T-cell (primary cell): ENCODE measurements at regions not wholly inside any gene's neighbourhood (a gene's known extent, or its start where the extent isn't known, plus 50 kb on each side); places are given as distances from the start of the nearest gene placed in this dataset.
"Not testable (repeated sequence)": the region's sequence is repeated elsewhere in the genome, so short reads cannot be mapped to it uniquely, and the experiment has no call there.

ENCODE experiments used
- ATAC-seq, 4 experiments: fragments of 200-7000 bp in 3 of 4; fragments of 150-1000 bp in 1 of 4; cut with Tn5 transposase; replicated peaks in 1 of 4; 1 replicate in 3 of 4; 2 replicates in 1 of 4; pipeline ENCODE4 v1.10.0; 2021; ENCODE audit warnings: moderate library complexity in 3 of 4, mild to moderate bottlenecking in 2 of 4, moderate number of reproducible peaks in 1 of 4
- CTCF ChIA-PET, 2 donors: fragments of 300-600 bp; sonication (Branson Sonifier 250); formaldehyde crosslinking; loops; one replicate each; lab custom pipeline; 2022; ENCODE audit warnings: antibody characterized with exemption in 2 of 2; lab: Charles Lee
- POLR2A ChIA-PET, 2 donors: fragments of 300-600 bp; sonication (Branson Sonifier 250); formaldehyde crosslinking; loops; one replicate each; lab custom pipeline; 2022; ENCODE audit warnings: antibody characterized with exemption in 2 of 2; lab: Charles Lee
- DNase-seq, 35 experiments: peaks; one replicate each; pipeline versions ENCODE4 v3.0.0 to v3.0.0-alpha.2; 2013 to 2023
- H3K27ac ChIP-seq: one replicate; pipeline ENCODE4 v1.5.1; 2013; ENCODE audit warnings: low read length
- H3K27me3 ChIP-seq, 2 experiments: replicated peaks in 1 of 2; 1 replicate in 1 of 2; 2 replicates in 1 of 2; pipeline versions ENCODE4 v1.6.1 to v1.7.0; 2013; ENCODE audit warnings: low read length in 1 of 2, mixed read lengths in 1 of 2; ENCODE audit not compliant: control insufficient read depth in 2 of 2, insufficient read depth in 2 of 2; ENCODE audit errors: extremely low read depth in 1 of 2
- H3K36me3 ChIP-seq, 2 donors: 1 replicate in 1 of 2; 2 replicates in 1 of 2; pipeline versions ENCODE4 v1.6.1 to v1.7.0; 2013; ENCODE audit warnings: low read length in 1 of 2; ENCODE audit not compliant: control insufficient read depth in 2 of 2, insufficient read depth in 1 of 2; ENCODE audit errors: extremely low read depth in 1 of 2
- H3K4me1 ChIP-seq, 2 experiments: 1 replicate in 1 of 2; 2 replicates in 1 of 2; pipeline versions ENCODE4 v1.6.1 to v1.7.0; 2013; ENCODE audit warnings: low read length in 2 of 2, mixed read lengths in 1 of 2; ENCODE audit not compliant: insufficient read depth in 2 of 2, control insufficient read depth in 1 of 2; ENCODE audit errors: extremely low read depth in 1 of 2
- H3K4me3 ChIP-seq, 2 donors: 1 replicate in 1 of 2; 2 replicates in 1 of 2; pipeline versions ENCODE4 v1.5.1 to v1.7.0; 2013; ENCODE audit warnings: mild to moderate bottlenecking in 2 of 2, low read length in 1 of 2, moderate library complexity in 1 of 2; ENCODE audit not compliant: control insufficient read depth in 1 of 2; ENCODE audit errors: extremely low read depth in 1 of 2
- H3K9me3 ChIP-seq: 2 replicates; pipeline ENCODE4 v1.7.0; 2013
- H3K27ac Mint-ChIP-seq, 2 donors: one replicate each; pipeline ENCODE4 v1.8.0; 2020 to 2021; ENCODE audit warnings: mild to moderate bottlenecking in 2 of 2, mixed read lengths in 2 of 2
- H3K27me3 Mint-ChIP-seq, 2 donors: one replicate each; pipeline ENCODE4 v1.8.0; 2021 to 2022; ENCODE audit warnings: mixed read lengths in 2 of 2
- H3K36me3 Mint-ChIP-seq: one replicate; pipeline ENCODE4 v1.8.0; 2021; ENCODE audit warnings: mixed read lengths
- H3K4me1 Mint-ChIP-seq, 3 donors: one replicate each; pipeline ENCODE4 v1.8.0; 2020 to 2022; ENCODE audit warnings: mixed read lengths in 3 of 3, mild to moderate bottlenecking in 1 of 3
- H3K4me3 Mint-ChIP-seq, 3 donors: one replicate each; pipeline ENCODE4 v1.8.0; 2020 to 2022; ENCODE audit warnings: mild to moderate bottlenecking in 3 of 3, mixed read lengths in 3 of 3, moderate library complexity in 3 of 3
- H3K9me3 Mint-ChIP-seq, 3 donors: one replicate each; pipeline ENCODE4 v1.8.0; 2020 to 2022; ENCODE audit warnings: mixed read lengths in 3 of 3
- WGBS: methylation state at CpG from one replicate; pipeline ENCODE4 v1.1.5; 2013; ENCODE audit warnings: missing lambda C conversion rate; ENCODE audit not compliant: insufficient coverage; 5-methylcytosine and 5-hydroxymethylcytosine counted together

- Mint-ChIP-seq H3K9me3 (peaks cover 0 to 2% (median 0%) of the 10 kb centered on the region in 3 donors), H3K27me3 (peaks cover 23 to 28% of the 10 kb centered on the region in 2 donors), H3K27ac (no peak overlapping the region), H3K36me3 (no peaks in the 10 kb centered on the region), H3K4me3 (no peak overlapping the region), H3K4me1 (no peaks in the 10 kb centered on the region)
- H3K27me3 ChIP-seq: peaks cover 0 to 17% of the 10 kb centered on the region in 2 experiments
- H3K27ac ChIP-seq: no peak overlapping the region
- DNase-seq: no peak
- H3K4me3 ChIP-seq: no peak overlapping the region
- no peaks in the 10 kb centered on the region for H3K4me1 ChIP-seq
- no peaks in the 10 kb centered on the region for H3K36me3 ChIP-seq
- ChIA-PET CTCF (no interaction called here), POLR2A (no interaction called here)
- ATAC-seq: no peak
- WGBS: no CpG with 5 or more reads among the region's 3 CpGs
- no peaks in the 10 kb centered on the region for H3K9me3 ChIP-seq
Observed at GRCh38 chr19:34084396-34085145, 87.7 kb upstream of the LSM14A start.

DNA sequence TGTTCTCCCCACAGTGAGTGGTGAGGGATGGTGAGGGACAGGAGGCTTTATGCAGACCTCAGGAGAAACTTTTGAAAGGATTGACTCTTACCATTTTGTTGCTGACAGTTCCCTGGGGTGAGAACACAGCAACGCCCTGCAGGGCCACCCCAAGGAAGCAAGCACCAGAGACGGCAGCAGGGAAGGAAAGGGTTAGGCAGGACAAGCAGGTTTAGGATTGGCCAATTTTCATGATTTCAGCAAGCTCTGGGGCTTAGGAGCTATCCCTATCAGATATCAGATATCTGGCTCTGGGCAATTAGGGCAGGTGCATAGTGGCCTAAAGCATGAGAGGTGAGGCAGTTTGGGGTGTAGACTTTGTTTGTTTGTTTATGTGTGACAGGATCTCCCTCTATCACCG, 87.0 kb upstream of the LSM14A start:
- POLR2A ChIA-PET: no interaction called here

GRCh38 chr19:34088292-34088691, 84.0 kb upstream of the LSM14A start:
- H3K27ac Mint-ChIP-seq: no peak overlapping the region
- Histone ChIP-seq H3K27me3 (peaks cover 2 to 24% of the 10 kb centered on the region in 2 experiments), H3K9me3 (no peaks in the 10 kb centered on the region)

More for the DNA sequence above, 87.0 kb upstream of the LSM14A start:
- H3K4me3 ChIP-seq: no peak overlapping the region
- no peak overlapping the region for H3K27ac ChIP-seq
- CTCF ChIA-PET: no interaction called here
- H3K9me3 ChIP-seq: no peaks in the 10 kb centered on the region
- Mint-ChIP-seq H3K4me3 (no peak overlapping the region), H3K27ac (no peak overlapping the region), H3K4me1 (no peaks in the 10 kb centered on the region), H3K27me3 (peaks cover 24 to 32% of the 10 kb centered on the region in 2 donors), H3K9me3 (peaks cover 0 to 2% (median 0%) of the 10 kb centered on the region in 3 donors), H3K36me3 (no peaks in the 10 kb centered on the region)
- 58% methylated on average over 2 of the region's 3 CpGs for WGBS
- H3K27me3 ChIP-seq: peaks cover 0 to 18% of the 10 kb centered on the region in 2 experiments
- ATAC-seq (no peak), DNase-seq (no peak)
- no peaks in the 10 kb centered on the region for H3K4me1 ChIP-seq
- no peaks in the 10 kb centered on the region for H3K36me3 ChIP-seq

DNA sequence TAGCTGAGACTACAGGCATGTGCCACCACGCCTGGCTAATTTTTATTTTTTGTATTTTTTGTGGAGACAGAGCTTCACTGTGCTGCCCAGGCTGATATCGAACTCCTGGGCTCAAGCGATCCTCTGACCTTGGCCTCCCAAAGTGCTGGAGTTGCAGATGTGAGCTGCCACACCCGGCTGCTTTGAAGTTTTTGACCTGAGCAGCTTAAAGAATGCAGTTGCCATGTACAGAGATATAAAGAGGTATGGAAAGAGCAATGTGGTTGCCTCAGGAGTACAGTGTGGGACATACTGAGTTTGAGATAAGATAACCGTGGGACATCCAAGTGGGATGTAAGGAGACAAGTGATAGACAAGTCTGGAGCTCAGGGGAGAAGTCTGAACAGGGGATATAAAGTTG, 82.7 kb upstream of the LSM14A start:
- Histone ChIP-seq H3K9me3 (no peaks in the 10 kb centered on the region), H3K27me3 (peaks cover 2 to 21% of the 10 kb centered on the region in 2 experiments), H3K4me3 (no peak overlapping the region), H3K4me1 (no peaks in the 10 kb centered on the region), H3K27ac (no peak overlapping the region), H3K36me3 (no peaks in the 10 kb centered on the region)
- Mint-ChIP-seq H3K27ac (no peak overlapping the region), H3K4me1 (no peaks in the 10 kb centered on the region), H3K27me3 (peaks cover 22 to 32% of the 10 kb centered on the region in 2 donors), H3K9me3 (peaks cover 0 to 2% (median 0%) of the 10 kb centered on the region in 3 donors), H3K4me3 (no peak overlapping the region), H3K36me3 (no peaks in the 10 kb centered on the region)
- WGBS: 80% methylated on average over 4 of the region's 5 CpGs
- POLR2A ChIA-PET: no interaction called here
- CTCF ChIA-PET: no interaction called here
- DNase-seq (no peak), ATAC-seq (no peak)

More at GRCh38 chr19:34088292-34088691, 84.0 kb upstream of the LSM14A start:
- Histone ChIP-seq H3K36me3 (no peaks in the 10 kb centered on the region), H3K4me3 (no peak overlapping the region), H3K4me1 (no peaks in the 10 kb centered on the region), H3K27ac (no peak overlapping the region)
- ATAC-seq: no peak
- DNase-seq: no peak
- peaks cover 22 to 32% of the 10 kb centered on the region in 2 donors for H3K27me3 Mint-ChIP-seq
- CTCF ChIA-PET: interaction anchor here in 1 of 2 donors (1.2 kb wide), 1 partner anchor 659 kb away, joined by 3 read pairs; no protein-coding TSS in a partner anchor
- no peaks in the 10 kb centered on the region for H3K4me1 Mint-ChIP-seq
- no peak overlapping the region for H3K4me3 Mint-ChIP-seq
- H3K9me3 Mint-ChIP-seq: peaks cover 0 to 2% (median 0%) of the 10 kb centered on the region in 3 donors
- POLR2A ChIA-PET: no interaction called here
- H3K36me3 Mint-ChIP-seq: no peaks in the 10 kb centered on the region

DNA sequence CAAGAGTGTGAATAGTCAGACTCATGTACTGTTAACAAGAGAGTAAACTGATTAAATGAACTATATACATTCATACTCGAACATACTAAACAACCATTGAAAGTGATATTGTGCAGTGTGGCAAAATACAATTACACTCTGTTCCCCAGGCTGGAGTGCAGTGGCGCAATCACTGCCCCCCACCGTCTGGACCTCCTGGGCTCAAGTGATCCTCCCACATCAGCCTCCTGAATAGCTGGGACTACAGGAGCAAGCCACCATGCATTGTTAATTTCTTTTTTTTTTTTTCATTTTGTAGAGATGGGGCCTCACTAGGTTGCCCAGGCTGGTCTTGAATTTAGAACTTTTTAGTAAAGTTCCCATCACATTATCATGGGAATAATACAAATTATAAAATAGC, 77.3 kb upstream of the LSM14A start:
- CTCF ChIA-PET: no interaction called here
- ATAC-seq: no peak

GRCh38 chr19:34095411-34095810, 76.9 kb upstream of the LSM14A start:
- H3K4me3 Mint-ChIP-seq, H3K27me3 ChIP-seq, POLR2A ChIA-PET, H3K9me3 ChIP-seq, H3K4me3 ChIP-seq, H3K27ac Mint-ChIP-seq, H3K36me3 ChIP-seq, H3K4me1 ChIP-seq, H3K27ac ChIP-seq, H3K9me3 Mint-ChIP-seq, H3K4me1 Mint-ChIP-seq, DNase-seq, ATAC-seq, H3K36me3 Mint-ChIP-seq: not testable (repeated sequence)
- H3K27me3 Mint-ChIP-seq: peaks cover 24% of the 10 kb centered on the region in 2 donors
- WGBS: no CpG with 5 or more reads among the region's 5 CpGs
- CTCF ChIA-PET: interaction anchor here in 1 of 2 donors (1.7 kb wide), 1 partner anchor 318 kb away, joined by 12 read pairs; no protein-coding TSS in a partner anchor

More for the DNA sequence above, 77.3 kb upstream of the LSM14A start:
- 100% methylated on average over 1 of the region's 3 CpGs for WGBS
- POLR2A ChIA-PET: no interaction called here
- no peak overlapping the region for H3K27ac Mint-ChIP-seq
- H3K27me3 ChIP-seq: peaks cover 2 to 9% of the 10 kb centered on the region in 2 experiments
- H3K36me3 Mint-ChIP-seq: no peaks in the 10 kb centered on the region
- H3K27ac ChIP-seq: no peak overlapping the region
- no peaks in the 10 kb centered on the region for H3K9me3 ChIP-seq
- DNase-seq: no peak
- no peak overlapping the region for H3K4me3 Mint-ChIP-seq
- no peaks in the 10 kb centered on the region for H3K4me1 ChIP-seq
- H3K4me3 ChIP-seq: no peak overlapping the region
- H3K4me1 Mint-ChIP-seq: peaks cover 0 to 2% (median 2%) of the 10 kb centered on the region in 3 donors
- no peaks in the 10 kb centered on the region for H3K9me3 Mint-ChIP-seq
- H3K36me3 ChIP-seq: no peaks in the 10 kb centered on the region
- peaks cover 24 to 26% of the 10 kb centered on the region in 2 donors for H3K27me3 Mint-ChIP-seq
